T-helper 1 cell treated with Interleukin-12 subunit alpha and Interleukin-12 subunit beta and Interleukin-4 antibody, amounts not matched to agents 30 μg/mL and 1 μg/mL, for 36 hours (primary cell): ENCODE measurements at regions not wholly inside any gene's neighbourhood (a gene's known extent, or its start where the extent isn't known, plus 50 kb on each side); places are given as distances from the start of the nearest gene placed in this dataset.

Experiments used
- H3K27ac Mint-ChIP-seq: one replicate; pipeline ENCODE4 v1.8.0; 2021; ENCODE audit warnings: mild to moderate bottlenecking, mixed read lengths
- H3K27me3 Mint-ChIP-seq: one replicate; pipeline ENCODE4 v1.8.0; 2021; ENCODE audit warnings: low read depth, mixed read lengths
- H3K36me3 Mint-ChIP-seq: one replicate; pipeline ENCODE4 v1.8.0; 2021; ENCODE audit warnings: low read depth, mixed read lengths
- H3K4me1 Mint-ChIP-seq: one replicate; pipeline ENCODE4 v1.8.0; 2021; ENCODE audit warnings: low read depth, mixed read lengths
- H3K4me3 Mint-ChIP-seq: one replicate; pipeline ENCODE4 v1.8.0; 2021; ENCODE audit warnings: mild to moderate bottlenecking, moderate library complexity, mixed read lengths
- H3K9me3 Mint-ChIP-seq: one replicate; pipeline ENCODE4 v1.8.0; 2021; ENCODE audit warnings: mixed read lengths

- Mint-ChIP-seq H3K4me1 (no peaks in the 10 kb centered on the region), H3K9me3 (no peaks in the 10 kb centered on the region), H3K27ac (no peak overlapping the region), H3K36me3 (no peaks in the 10 kb centered on the region), H3K4me3 (no peak overlapping the region), H3K27me3 (no peaks in the 10 kb centered on the region)
These were observed 246.3 kb upstream of the KBTBD8 start for GRCh38 chr3:66751842-66752241.

- Mint-ChIP-seq H3K4me3 (no peak overlapping the region), H3K36me3 (no peaks in the 10 kb centered on the region), H3K27ac (no peak overlapping the region), H3K4me1 (no peaks in the 10 kb centered on the region), H3K27me3 (no peaks in the 10 kb centered on the region), H3K9me3 (no peaks in the 10 kb centered on the region)
These were observed 244.4 kb upstream of the KBTBD8 start for GRCh38 chr3:66753670-66754069.

GRCh38 chr3:66754613-66755012 lies 243.5 kb upstream of the KBTBD8 start:
- no peak overlapping the region for H3K27ac Mint-ChIP-seq
- H3K9me3 Mint-ChIP-seq, result no peaks in the 10 kb centered on the region
- H3K36me3 Mint-ChIP-seq, result no peaks in the 10 kb centered on the region
- H3K4me3 Mint-ChIP-seq, result no peak overlapping the region
- H3K27me3 Mint-ChIP-seq, result no peaks in the 10 kb centered on the region
- no peaks in the 10 kb centered on the region for H3K4me1 Mint-ChIP-seq

- H3K4me1 Mint-ChIP-seq, result no peaks in the 10 kb centered on the region
- no peak overlapping the region for H3K27ac Mint-ChIP-seq
- H3K9me3 Mint-ChIP-seq, result no peaks in the 10 kb centered on the region
- H3K4me3 Mint-ChIP-seq, result no peak overlapping the region
- H3K27me3 Mint-ChIP-seq, result no peaks in the 10 kb centered on the region
- H3K36me3 Mint-ChIP-seq, result no peaks in the 10 kb centered on the region
These were observed 242.2 kb upstream of the KBTBD8 start for GRCh38 chr3:66755924-66756323.

DNA sequence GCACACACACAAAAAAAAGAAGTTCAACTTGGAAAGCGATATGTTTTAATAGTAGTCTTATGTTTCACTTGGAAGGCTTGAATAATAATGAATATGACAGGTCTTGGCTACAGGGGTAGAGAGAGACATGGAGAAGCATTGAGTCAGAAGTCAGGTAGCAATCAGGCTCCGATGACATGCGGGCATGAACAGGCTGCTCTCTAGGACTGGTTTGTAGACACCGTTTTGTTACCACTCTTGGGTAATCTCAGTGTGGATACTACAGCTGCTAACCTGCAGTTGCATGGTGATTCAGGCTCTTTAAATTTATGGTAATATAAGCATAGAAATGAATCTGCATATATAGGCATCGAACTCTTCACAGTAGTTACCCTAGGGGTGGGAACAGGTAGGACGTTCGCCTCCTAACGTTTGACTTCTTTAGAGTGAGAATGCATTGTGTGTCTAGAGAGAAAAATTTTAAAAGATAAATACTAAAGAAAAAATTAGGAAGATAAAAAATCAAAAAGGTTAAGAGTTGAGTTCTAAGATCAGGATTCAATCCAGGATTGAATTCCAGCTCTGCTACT lies 241.6 kb upstream of the KBTBD8 start:
- Mint-ChIP-seq H3K4me1 (no peaks in the 10 kb centered on the region), H3K27ac (no peak overlapping the region), H3K9me3 (no peaks in the 10 kb centered on the region), H3K27me3 (no peaks in the 10 kb centered on the region), H3K36me3 (no peaks in the 10 kb centered on the region), H3K4me3 (no peak overlapping the region)

GRCh38 chr3:66761093-66761780 lies 236.9 kb upstream of the KBTBD8 start:
- no peak overlapping the region for H3K27ac Mint-ChIP-seq
- no peaks in the 10 kb centered on the region for H3K4me1 Mint-ChIP-seq
- H3K4me3 Mint-ChIP-seq, result no peak overlapping the region
- peaks cover 6% of the 10 kb centered on the region for H3K9me3 Mint-ChIP-seq
- no peaks in the 10 kb centered on the region for H3K27me3 Mint-ChIP-seq
- H3K36me3 Mint-ChIP-seq, result no peaks in the 10 kb centered on the region

- Mint-ChIP-seq H3K36me3 (no peaks in the 10 kb centered on the region), H3K4me3 (no peak overlapping the region), H3K27ac (no peak overlapping the region), H3K4me1 (no peaks in the 10 kb centered on the region), H3K27me3 (no peaks in the 10 kb centered on the region), H3K9me3 (peaks cover 6% of the 10 kb centered on the region)
These were observed 235.0 kb upstream of the KBTBD8 start for GRCh38 chr3:66762916-66763693.

DNA sequence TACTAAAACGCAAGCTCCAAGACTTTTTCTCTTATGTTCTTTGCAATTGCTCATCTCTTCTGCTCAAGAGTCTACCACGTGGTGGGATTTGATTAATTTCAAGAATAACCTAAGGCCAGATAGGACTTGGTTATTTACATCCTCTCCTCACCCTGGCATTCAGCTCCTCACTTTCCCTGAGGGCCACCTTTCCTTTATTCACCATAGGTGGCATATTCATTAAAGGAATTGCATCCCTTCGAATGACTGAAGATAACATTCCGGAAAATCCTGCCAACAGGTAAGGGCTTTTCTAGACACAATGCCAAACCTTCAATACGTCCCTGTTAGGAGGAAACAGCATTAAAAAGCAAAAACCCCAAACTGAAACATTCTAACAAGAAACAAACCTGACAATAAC lies 220.0 kb upstream of the KBTBD8 start:
- Mint-ChIP-seq H3K9me3 (no peaks in the 10 kb centered on the region), H3K36me3 (no peaks in the 10 kb centered on the region), H3K4me3 (no peak overlapping the region), H3K4me1 (peaks cover 3% of the 10 kb centered on the region), H3K27ac (no peak overlapping the region), H3K27me3 (no peaks in the 10 kb centered on the region)

DNA sequence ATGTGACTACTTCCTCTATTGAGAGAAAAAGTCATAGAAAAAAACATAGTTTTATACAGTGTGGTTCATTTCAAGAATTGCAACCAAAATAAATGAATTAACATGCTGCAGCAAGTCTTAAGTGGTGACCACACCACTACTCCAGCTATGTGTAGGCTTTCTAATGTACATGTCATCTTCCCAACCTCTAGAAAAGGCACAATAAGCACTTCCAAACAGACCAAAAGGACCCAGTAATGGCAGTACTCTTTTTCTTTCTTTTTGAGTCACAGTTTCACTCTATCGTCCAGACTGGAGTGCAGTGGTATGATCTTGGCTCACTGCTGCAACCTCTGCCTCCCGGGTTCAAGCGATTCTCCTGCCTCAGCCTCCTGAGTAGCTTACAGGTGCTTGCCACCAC lies 219.3 kb upstream of the KBTBD8 start:
- no peaks in the 10 kb centered on the region for H3K9me3 Mint-ChIP-seq
- H3K36me3 Mint-ChIP-seq, result no peaks in the 10 kb centered on the region
- H3K4me1 Mint-ChIP-seq, result peaks cover 3% of the 10 kb centered on the region
- H3K27me3 Mint-ChIP-seq, result no peaks in the 10 kb centered on the region
- no peak overlapping the region for H3K4me3 Mint-ChIP-seq
- no peak overlapping the region for H3K27ac Mint-ChIP-seq

GRCh38 chr3:66785191-66785909 lies 212.8 kb upstream of the KBTBD8 start:
- Mint-ChIP-seq H3K36me3 (no peaks in the 10 kb centered on the region), H3K4me3 (no peak overlapping the region), H3K27me3 (no peaks in the 10 kb centered on the region), H3K9me3 (no peaks in the 10 kb centered on the region), H3K4me1 (no peaks in the 10 kb centered on the region), H3K27ac (no peak overlapping the region)

GRCh38 chr3:66789580-66790237 lies 208.4 kb upstream of the KBTBD8 start:
- no peaks in the 10 kb centered on the region for H3K9me3 Mint-ChIP-seq
- no peaks in the 10 kb centered on the region for H3K4me1 Mint-ChIP-seq
- no peak overlapping the region for H3K27ac Mint-ChIP-seq
- H3K36me3 Mint-ChIP-seq, result no peaks in the 10 kb centered on the region
- no peak overlapping the region for H3K4me3 Mint-ChIP-seq
- H3K27me3 Mint-ChIP-seq, result peaks cover 4% of the 10 kb centered on the region

GRCh38 chr3:66792086-66792485 lies 206.0 kb upstream of the KBTBD8 start:
- Mint-ChIP-seq H3K4me1 (no peaks in the 10 kb centered on the region), H3K27me3 (peaks cover 4% of the 10 kb centered on the region), H3K27ac (no peak overlapping the region), H3K9me3 (peaks cover 5% of the 10 kb centered on the region), H3K36me3 (no peaks in the 10 kb centered on the region), H3K4me3 (no peak overlapping the region)

DNA sequence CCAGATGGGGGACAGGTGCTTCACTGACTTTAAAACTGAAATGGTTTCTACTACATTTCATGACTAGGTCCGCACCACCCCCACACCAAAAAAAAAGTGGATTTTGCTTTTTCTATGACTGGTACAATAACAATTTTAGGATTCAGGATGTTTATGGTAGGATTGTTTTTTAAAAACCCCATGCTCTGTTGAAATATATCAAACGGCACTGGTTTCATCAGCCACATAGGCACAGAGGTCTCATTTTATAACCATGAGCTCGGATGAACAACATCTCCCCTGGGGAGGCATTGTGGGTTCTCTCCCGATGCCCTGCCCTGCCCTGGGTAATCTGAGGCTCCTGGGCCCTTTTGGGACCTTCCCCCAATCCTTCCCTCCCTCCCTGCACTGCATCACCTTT lies 202.7 kb upstream of the KBTBD8 start:
- peaks cover 5% of the 10 kb centered on the region for H3K9me3 Mint-ChIP-seq
- H3K27me3 Mint-ChIP-seq, result peaks cover 18% of the 10 kb centered on the region
- H3K27ac Mint-ChIP-seq, result no peak overlapping the region
- no peaks in the 10 kb centered on the region for H3K36me3 Mint-ChIP-seq
- no peak overlapping the region for H3K4me3 Mint-ChIP-seq
- H3K4me1 Mint-ChIP-seq, result no peaks in the 10 kb centered on the region

- Mint-ChIP-seq H3K27ac (no peak overlapping the region), H3K27me3 (peaks cover 18% of the 10 kb centered on the region), H3K9me3 (peaks cover 5% of the 10 kb centered on the region), H3K4me3 (no peak overlapping the region), H3K36me3 (no peaks in the 10 kb centered on the region), H3K4me1 (no peaks in the 10 kb centered on the region)
These were observed 201.8 kb upstream of the KBTBD8 start for GRCh38 chr3:66796343-66796742.
